HepG2 (cell line): ENCODE measurements at regions not wholly inside any gene's neighbourhood (a gene's known extent, or its start where the extent isn't known, plus 50 kb on each side); places are given as distances from the start of the nearest gene placed in this dataset.
A peak's percentile ranks its signal among the peaks of the same experiment; 100 is the strongest.

Experiments used
- ATAC-seq: fragments of 200-7000 bp; cut with Tn5 transposase; 3 replicates; pipeline ENCODE4 v1.9.1; 2020; ENCODE audit warnings: mild to moderate bottlenecking, moderate library complexity
- BruUV-seq: library from RNA; stranded (reverse); fragments of 400-500 nt; replicated peaks from 2 replicates; lab custom pipeline; 2021; lab: Mats Ljungman, UMichigan
- CTCF ChIA-PET: fragments of 300-600 bp; formaldehyde crosslinking; extraction: SDS; loops from one replicate; lab custom pipeline; 2021; ENCODE audit warnings: low total read pairs, inconsistent platforms, low intra/inter-chr PET ratio; lab: Yijun Ruan, JAX
- POLR2A ChIA-PET: fragments of 350-600 bp; sonication (Branson Sonifier 250); formaldehyde crosslinking; loops from one replicate; lab custom pipeline; 2020; ENCODE audit warnings: antibody characterized with exemption, inconsistent platforms; lab: Yijun Ruan, JAX
- DNase-seq: peaks from one replicate; pipeline ENCODE4 v3.0.0-alpha.2; 2015; ENCODE audit warnings: low spot score
- FAIRE-seq: peaks from 3 replicates; lab custom pipeline; 2011; peaks lifted over from hg19 to GRCh38; lab: Jason Lieb, UNC
- H2AFZ ChIP-seq: one replicate; pipeline ENCODE4 v1.6.1; 2011; ENCODE audit warnings: low read length, inconsistent platforms
- H3K27ac ChIP-seq: fragments of 300-600 bp; 3 replicates; pipeline ENCODE4 v1.8.0; 2011; ENCODE audit warnings: mixed run types, mild to moderate bottlenecking, mixed read lengths, low read length, inconsistent platforms; ENCODE audit not compliant: insufficient read depth; ENCODE audit errors: extremely low read length
- H3K27me3 ChIP-seq, 2 experiments: fragments of 200-600 bp in 1 of 2; 2 replicates in 1 of 2; 3 replicates in 1 of 2; pipeline versions ENCODE4 v1.6.0 to v1.8.0; 2011; ENCODE audit warnings: low read length in 2 of 2, mild to moderate bottlenecking in 2 of 2, moderate library complexity in 2 of 2, inconsistent platforms in 1 of 2; ENCODE audit not compliant: insufficient read depth in 2 of 2, control insufficient read depth in 1 of 2
- H3K36me3 ChIP-seq, 2 experiments: fragments of 200-600 bp in 1 of 2; replicated peaks in 1 of 2; 2 replicates in 1 of 2; 3 replicates in 1 of 2; pipeline versions ENCODE4 v1.5.1 to v1.8.0; 2011; ENCODE audit warnings: low read length in 2 of 2, inconsistent platforms in 1 of 2; ENCODE audit not compliant: insufficient read depth in 2 of 2, control insufficient read depth in 1 of 2
- H3K4me1 ChIP-seq: 2 replicates; pipeline ENCODE4 v1.5.1; 2012; ENCODE audit warnings: low read length, inconsistent platforms; ENCODE audit not compliant: insufficient read depth
- H3K4me2 ChIP-seq: 2 replicates; pipeline ENCODE4 v1.6.0; 2011; ENCODE audit warnings: low read depth, low read length, inconsistent platforms
- H3K4me3 ChIP-seq, 3 experiments: fragments of 200-600 bp in 1 of 3; sonication (generic), shearing (Covaris generic) in 1 of 3; replicated peaks in 1 of 3; 2 replicates each; pipeline ENCODE4 v1.5.1; 2011 to 2016; ENCODE audit warnings: low read length in 3 of 3, inconsistent platforms in 2 of 3, low read depth in 2 of 3, mild to moderate bottlenecking in 2 of 3, control low read depth in 1 of 3, mixed read lengths in 1 of 3; ENCODE audit not compliant: insufficient read depth in 1 of 3
- H3K79me2 ChIP-seq: one replicate; pipeline ENCODE4 v1.6.1; 2011; ENCODE audit warnings: low read length, inconsistent platforms; ENCODE audit not compliant: insufficient read depth
- H3K9ac ChIP-seq: 2 replicates; pipeline ENCODE4 v1.6.0; 2011; ENCODE audit warnings: mild to moderate bottlenecking, low read depth, low read length, inconsistent platforms; ENCODE audit not compliant: insufficient read depth
- H3K9me3 ChIP-seq: 2 replicates; pipeline ENCODE4 v1.5.1; 2012; ENCODE audit warnings: mild to moderate bottlenecking, low read length
- H4K20me1 ChIP-seq: 2 replicates; pipeline ENCODE4 v1.6.0; 2011; ENCODE audit warnings: inconsistent platforms, mild to moderate bottlenecking, low read length, moderate library complexity; ENCODE audit not compliant: insufficient read depth
- ATF7 ChIP-seq, 2 experiments: fragments of 450-650 bp in 1 of 2; sonication (generic) in 1 of 2; formaldehyde crosslinking in 1 of 2; IDR thresholded peaks; 2 replicates each; pipeline versions ENCODE4 v1.4.0 to v1.6.1; 2016 to 2020; ENCODE audit warnings: antibody characterized with exemption in 1 of 2, mild to moderate bottlenecking in 1 of 2, missing genetic modification reagents in 1 of 2
- CREB1 ChIP-seq, 2 experiments: fragments of 450-650 bp in 1 of 2; IDR thresholded peaks; 2 replicates each; pipeline ENCODE4 v1.6.1; 2016 to 2017; ENCODE audit warnings: control low read depth in 1 of 2, mild to moderate bottlenecking in 1 of 2, missing compliant biosample characterization in 1 of 2, missing genetic modification characterization in 1 of 2
- ZFX ChIP-seq: sonication (generic); formaldehyde crosslinking; IDR thresholded peaks from 2 replicates; pipeline ENCODE4 v1.4.0; 2020; ENCODE audit warnings: mild to moderate bottlenecking, low read depth, missing genetic modification reagents, moderate library complexity
- WGBS: methylation state at CpG from one replicate; pipeline ENCODE4 v1.1.6; 2017; ENCODE audit warnings: low lambda C conversion rate; 5-methylcytosine and 5-hydroxymethylcytosine counted together
- in situ Hi-C: cut with HindIII; loops from 2 replicates; pipeline ENCODE4 v1.10.0; 2017; ENCODE audit warnings: low pct_unique_long_range_greater_than_20kb; ENCODE audit not compliant: extremely low pct_ligation_motif_present
- intact Hi-C: fragments of 100-400 bp; cut with micrococcal nuclease; formaldehyde crosslinking; loops from one replicate; pipeline ENCODE4 v1.10.0; 2022; ENCODE audit not compliant: unreplicated experiment
- TF ChIP-seq, protein P1 (sequence below): sonication (generic); formaldehyde crosslinking; IDR thresholded peaks from 2 replicates; pipeline ENCODE4 v1.4.0; 2020; ENCODE audit warnings: missing genetic modification reagents, borderline replicate concordance
- TF ChIP-seq, protein P2 (sequence below): sonication (generic); formaldehyde crosslinking; conservative IDR thresholded peaks from 2 replicates; pipeline ENCODE4 v1.8.0; 2022; ENCODE audit warnings: low read depth, missing genetic modification reagents
- TF ChIP-seq, protein P3 (sequence below): sonication (generic); formaldehyde crosslinking; IDR thresholded peaks from 2 replicates; pipeline ENCODE4 v1.4.0; 2020; ENCODE audit warnings: missing genetic modification reagents, borderline replicate concordance

DNA sequence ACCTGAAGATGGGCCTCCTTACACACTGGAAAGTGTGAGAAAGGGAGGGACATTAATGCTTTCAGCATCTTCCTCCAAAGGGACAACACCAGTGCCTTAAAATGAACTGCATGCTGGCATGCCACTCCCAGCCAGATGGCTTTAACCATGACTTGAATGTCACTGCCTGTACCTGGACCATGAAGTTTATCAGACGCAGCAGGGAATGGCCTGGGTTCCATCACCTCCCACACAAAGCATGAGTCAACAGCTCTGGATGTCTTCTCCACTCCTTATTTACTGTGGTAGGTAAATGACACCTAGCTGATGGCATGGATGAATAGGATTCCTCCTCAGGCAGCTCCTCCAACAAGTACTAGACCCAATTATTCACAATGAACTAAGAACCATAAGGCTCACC lies 645.6 kb downstream of the SOX5 start (continued):
- TF ChIP-seq, protein P1, sequence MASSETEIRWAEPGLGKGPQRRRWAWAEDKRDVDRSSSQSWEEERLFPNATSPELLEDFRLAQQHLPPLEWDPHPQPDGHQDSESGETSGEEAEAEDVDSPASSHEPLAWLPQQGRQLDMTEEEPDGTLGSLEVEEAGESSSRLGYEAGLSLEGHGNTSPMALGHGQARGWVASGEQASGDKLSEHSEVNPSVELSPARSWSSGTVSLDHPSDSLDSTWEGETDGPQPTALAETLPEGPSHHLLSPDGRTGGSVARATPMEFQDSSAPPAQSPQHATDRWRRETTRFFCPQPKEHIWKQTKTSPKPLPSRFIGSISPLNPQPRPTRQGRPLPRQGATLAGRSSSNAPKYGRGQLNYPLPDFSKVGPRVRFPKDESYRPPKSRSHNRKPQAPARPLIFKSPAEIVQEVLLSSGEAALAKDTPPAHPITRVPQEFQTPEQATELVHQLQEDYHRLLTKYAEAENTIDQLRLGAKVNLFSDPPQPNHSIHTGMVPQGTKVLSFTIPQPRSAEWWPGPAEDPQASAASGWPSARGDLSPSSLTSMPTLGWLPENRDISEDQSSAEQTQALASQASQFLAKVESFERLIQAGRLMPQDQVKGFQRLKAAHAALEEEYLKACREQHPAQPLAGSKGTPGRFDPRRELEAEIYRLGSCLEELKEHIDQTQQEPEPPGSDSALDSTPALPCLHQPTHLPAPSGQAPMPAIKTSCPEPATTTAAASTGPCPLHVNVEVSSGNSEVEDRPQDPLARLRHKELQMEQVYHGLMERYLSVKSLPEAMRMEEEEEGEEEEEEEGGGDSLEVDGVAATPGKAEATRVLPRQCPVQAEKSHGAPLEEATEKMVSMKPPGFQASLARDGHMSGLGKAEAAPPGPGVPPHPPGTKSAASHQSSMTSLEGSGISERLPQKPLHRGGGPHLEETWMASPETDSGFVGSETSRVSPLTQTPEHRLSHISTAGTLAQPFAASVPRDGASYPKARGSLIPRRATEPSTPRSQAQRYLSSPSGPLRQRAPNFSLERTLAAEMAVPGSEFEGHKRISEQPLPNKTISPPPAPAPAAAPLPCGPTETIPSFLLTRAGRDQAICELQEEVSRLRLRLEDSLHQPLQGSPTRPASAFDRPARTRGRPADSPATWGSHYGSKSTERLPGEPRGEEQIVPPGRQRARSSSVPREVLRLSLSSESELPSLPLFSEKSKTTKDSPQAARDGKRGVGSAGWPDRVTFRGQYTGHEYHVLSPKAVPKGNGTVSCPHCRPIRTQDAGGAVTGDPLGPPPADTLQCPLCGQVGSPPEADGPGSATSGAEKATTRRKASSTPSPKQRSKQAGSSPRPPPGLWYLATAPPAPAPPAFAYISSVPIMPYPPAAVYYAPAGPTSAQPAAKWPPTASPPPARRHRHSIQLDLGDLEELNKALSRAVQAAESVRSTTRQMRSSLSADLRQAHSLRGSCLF (CRISPR knock-in tag), result no peak
- TF ChIP-seq, all 625 proteins: peak for 0

DNA sequence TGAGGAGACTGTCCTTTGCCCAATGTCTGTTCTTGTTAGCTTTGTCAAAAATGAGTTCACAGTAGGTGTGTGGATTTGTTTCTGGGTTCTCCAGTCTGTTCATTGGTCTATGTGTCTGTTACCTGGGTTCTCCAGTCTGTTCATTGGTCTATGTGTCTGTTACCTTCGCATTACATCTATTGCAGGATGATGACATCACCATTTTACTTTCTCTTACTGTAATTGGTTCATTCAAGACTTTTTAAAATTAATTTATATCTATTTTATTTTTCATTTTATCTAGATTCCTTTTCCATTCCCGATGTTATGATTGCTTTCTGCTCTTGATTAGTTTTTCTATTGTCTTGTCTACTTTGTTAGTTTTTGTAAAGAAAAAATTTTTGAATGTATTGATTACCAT lies 615.5 kb downstream of the SOX5 start:
- intact Hi-C loops, result no loop called here
- Histone ChIP-seq H2AFZ (no peak overlapping the region), H3K27me3 (no peaks in the 10 kb centered on the region), H3K9ac (no peak overlapping the region), H3K36me3 (no peaks in the 10 kb centered on the region), H3K27ac (no peak overlapping the region), H3K4me1 (no peaks in the 10 kb centered on the region), H3K9me3 (no peaks in the 10 kb centered on the region), H3K79me2 (no peaks in the 10 kb centered on the region), H3K4me2 (no peak overlapping the region), H3K4me3 (no peak overlapping the region), H4K20me1 (no peaks in the 10 kb centered on the region)
- no TSS peak for BruUV-seq
- DNase-seq (no peak), FAIRE-seq (no peak), ATAC-seq (no peak)
- TF ChIP-seq CREB1 (IDR thresholded peaks at IDR 0.05), result peak; percentile 40; the same call in 1 of the 2 replicates
- no peak for TF ChIP-seq CREB1 (CRISPR knock-in tag; IDR thresholded peaks at IDR 0.05)
- TF ChIP-seq, protein P2, sequence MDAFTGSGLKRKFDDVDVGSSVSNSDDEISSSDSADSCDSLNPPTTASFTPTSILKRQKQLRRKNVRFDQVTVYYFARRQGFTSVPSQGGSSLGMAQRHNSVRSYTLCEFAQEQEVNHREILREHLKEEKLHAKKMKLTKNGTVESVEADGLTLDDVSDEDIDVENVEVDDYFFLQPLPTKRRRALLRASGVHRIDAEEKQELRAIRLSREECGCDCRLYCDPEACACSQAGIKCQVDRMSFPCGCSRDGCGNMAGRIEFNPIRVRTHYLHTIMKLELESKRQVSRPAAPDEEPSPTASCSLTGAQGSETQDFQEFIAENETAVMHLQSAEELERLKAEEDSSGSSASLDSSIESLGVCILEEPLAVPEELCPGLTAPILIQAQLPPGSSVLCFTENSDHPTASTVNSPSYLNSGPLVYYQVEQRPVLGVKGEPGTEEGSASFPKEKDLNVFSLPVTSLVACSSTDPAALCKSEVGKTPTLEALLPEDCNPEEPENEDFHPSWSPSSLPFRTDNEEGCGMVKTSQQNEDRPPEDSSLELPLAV (CRISPR knock-in tag), result no peak
- peak; percentile 94 for TF ChIP-seq ATF7 (IDR thresholded peaks at IDR 0.05)
- no peak for TF ChIP-seq ATF7 (CRISPR knock-in tag; IDR thresholded peaks at IDR 0.05)
- TF ChIP-seq, protein P3, sequence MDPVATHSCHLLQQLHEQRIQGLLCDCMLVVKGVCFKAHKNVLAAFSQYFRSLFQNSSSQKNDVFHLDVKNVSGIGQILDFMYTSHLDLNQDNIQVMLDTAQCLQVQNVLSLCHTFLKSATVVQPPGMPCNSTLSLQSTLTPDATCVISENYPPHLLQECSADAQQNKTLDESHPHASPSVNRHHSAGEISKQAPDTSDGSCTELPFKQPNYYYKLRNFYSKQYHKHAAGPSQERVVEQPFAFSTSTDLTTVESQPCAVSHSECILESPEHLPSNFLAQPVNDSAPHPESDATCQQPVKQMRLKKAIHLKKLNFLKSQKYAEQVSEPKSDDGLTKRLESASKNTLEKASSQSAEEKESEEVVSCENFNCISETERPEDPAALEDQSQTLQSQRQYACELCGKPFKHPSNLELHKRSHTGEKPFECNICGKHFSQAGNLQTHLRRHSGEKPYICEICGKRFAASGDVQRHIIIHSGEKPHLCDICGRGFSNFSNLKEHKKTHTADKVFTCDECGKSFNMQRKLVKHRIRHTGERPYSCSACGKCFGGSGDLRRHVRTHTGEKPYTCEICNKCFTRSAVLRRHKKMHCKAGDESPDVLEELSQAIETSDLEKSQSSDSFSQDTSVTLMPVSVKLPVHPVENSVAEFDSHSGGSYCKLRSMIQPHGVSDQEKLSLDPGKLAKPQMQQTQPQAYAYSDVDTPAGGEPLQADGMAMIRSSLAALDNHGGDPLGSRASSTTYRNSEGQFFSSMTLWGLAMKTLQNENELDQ (CRISPR knock-in tag), result no peak
- no peak for TF ChIP-seq ZFX (CRISPR knock-in tag)
- POLR2A ChIA-PET, result no interaction called here
- WGBS, result 3% methylated on average over 2 of the region's 2 CpGs
- in situ Hi-C loops, result no loop called here
- CTCF ChIA-PET, result no interaction called here
